ENCODE measurements at regions not wholly inside any gene's neighbourhood (a gene's known extent, or its start where the extent isn't known, plus 50 kb on each side); places are given as distances from the start of the nearest gene placed in this dataset.

DNA sequence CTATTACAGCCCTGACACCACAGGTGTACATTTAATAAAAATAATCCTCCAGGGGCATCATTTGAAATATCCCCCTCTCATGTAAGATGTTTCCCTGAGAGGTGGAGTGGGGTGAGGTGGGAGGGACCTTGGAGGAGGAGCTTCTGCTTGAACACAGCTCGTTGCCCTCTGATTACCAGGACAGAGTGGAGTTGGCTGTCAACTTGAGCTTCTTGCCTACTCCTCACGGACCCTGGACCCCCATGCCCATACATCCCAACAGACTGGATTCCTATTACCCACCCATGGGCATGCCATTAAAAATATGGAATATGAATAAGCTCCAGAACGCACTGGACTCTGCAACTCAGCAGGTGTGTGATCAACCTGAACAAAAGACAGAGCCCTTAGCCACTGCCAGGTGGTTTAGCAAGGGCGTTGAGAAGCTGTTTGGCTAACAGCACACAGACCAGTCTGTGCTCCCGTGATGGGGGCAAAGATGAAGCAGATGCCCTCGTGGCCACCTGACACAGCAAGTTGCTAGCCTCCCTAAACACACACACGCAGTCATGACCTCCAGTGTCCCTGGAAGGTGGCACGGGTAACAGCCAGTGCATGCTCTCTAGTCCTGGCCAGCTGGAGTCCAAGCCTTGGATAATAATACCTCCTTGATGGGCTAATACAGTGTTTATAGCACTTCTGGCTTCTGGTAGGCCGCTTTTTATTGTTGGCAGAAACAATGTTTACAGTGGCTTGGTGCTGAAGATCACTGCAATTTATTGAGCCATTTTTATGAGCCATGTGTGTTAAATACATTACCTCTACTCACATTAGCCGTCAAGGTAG lies 155.0 kb downstream of the TOMM20 start:
- no peak for TF ChIP-seq EZH2 (IDR thresholded peaks at IDR 0.05; ENCODE audit: borderline replicate concordance, low read depth, low read length, poor library complexity, severe bottlenecking)
- TF ChIP-seq, protein P1, sequence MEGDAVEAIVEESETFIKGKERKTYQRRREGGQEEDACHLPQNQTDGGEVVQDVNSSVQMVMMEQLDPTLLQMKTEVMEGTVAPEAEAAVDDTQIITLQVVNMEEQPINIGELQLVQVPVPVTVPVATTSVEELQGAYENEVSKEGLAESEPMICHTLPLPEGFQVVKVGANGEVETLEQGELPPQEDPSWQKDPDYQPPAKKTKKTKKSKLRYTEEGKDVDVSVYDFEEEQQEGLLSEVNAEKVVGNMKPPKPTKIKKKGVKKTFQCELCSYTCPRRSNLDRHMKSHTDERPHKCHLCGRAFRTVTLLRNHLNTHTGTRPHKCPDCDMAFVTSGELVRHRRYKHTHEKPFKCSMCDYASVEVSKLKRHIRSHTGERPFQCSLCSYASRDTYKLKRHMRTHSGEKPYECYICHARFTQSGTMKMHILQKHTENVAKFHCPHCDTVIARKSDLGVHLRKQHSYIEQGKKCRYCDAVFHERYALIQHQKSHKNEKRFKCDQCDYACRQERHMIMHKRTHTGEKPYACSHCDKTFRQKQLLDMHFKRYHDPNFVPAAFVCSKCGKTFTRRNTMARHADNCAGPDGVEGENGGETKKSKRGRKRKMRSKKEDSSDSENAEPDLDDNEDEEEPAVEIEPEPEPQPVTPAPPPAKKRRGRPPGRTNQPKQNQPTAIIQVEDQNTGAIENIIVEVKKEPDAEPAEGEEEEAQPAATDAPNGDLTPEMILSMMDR (conservative IDR thresholded peaks at IDR 0.05; ENCODE audit: low read depth, low read length), result no peak
